Gastrocnemius medialis (tissue), 4 donors: ENCODE measurements at regions not wholly inside any gene's neighbourhood (a gene's known extent, or its start where the extent isn't known, plus 50 kb on each side); places are given as distances from the start of the nearest gene placed in this dataset.

ENCODE experiments used
- CTCF ChIP-seq, 5 experiments: fragments of 450-650 bp in 3 of 5; fragments of 200-600 bp in 2 of 5; sonication (generic) in 2 of 5; IDR thresholded peaks in 4 of 5; conservative IDR thresholded peaks in 1 of 5; 1 replicate in 4 of 5; 2 replicates in 1 of 5; pipeline ENCODE4 v1.5.1; 2016 to 2019; ENCODE audit warnings: antibody characterized with exemption in 5 of 5, mild to moderate bottlenecking in 3 of 5, moderate library complexity in 3 of 5
- POLR2A ChIP-seq, 2 donors: fragments of 450-650 bp; IDR thresholded peaks; one replicate each; pipeline ENCODE4 v1.6.1; 2017; ENCODE audit warnings: antibody characterized with exemption in 2 of 2, mild to moderate bottlenecking in 2 of 2, moderate library complexity in 2 of 2

GRCh38 chrX:8042304-8042703 is 115.1 kb upstream of the PNPLA4 start:
- TF ChIP-seq CTCF (IDR thresholded peaks at IDR 0.05 in 4 of 5, conservative IDR thresholded peaks at IDR 0.05 in 1 of 5) (no peak), POLR2A (IDR thresholded peaks at IDR 0.05) (no peak)
